HepG2 (cell line): ENCODE measurements at regions not wholly inside any gene's neighbourhood (a gene's known extent, or its start where the extent isn't known, plus 50 kb on each side); places are given as distances from the start of the nearest gene placed in this dataset.

Experiments
- ATAC-seq: fragments of 200-7000 bp; cut with Tn5 transposase; 3 replicates; pipeline ENCODE4 v1.9.1; 2020; ENCODE audit warnings: mild to moderate bottlenecking, moderate library complexity
- BruUV-seq: library from RNA; stranded (reverse); fragments of 400-500 nt; replicated peaks from 2 replicates; lab custom pipeline; 2021; lab: Mats Ljungman, UMichigan
- CTCF ChIA-PET: fragments of 300-600 bp; formaldehyde crosslinking; extraction: SDS; loops from one replicate; lab custom pipeline; 2021; ENCODE audit warnings: low total read pairs, inconsistent platforms, low intra/inter-chr PET ratio; lab: Yijun Ruan, JAX
- POLR2A ChIA-PET: fragments of 350-600 bp; sonication (Branson Sonifier 250); formaldehyde crosslinking; loops from one replicate; lab custom pipeline; 2020; ENCODE audit warnings: antibody characterized with exemption, inconsistent platforms; lab: Yijun Ruan, JAX
- DNase-seq: peaks from one replicate; pipeline ENCODE4 v3.0.0-alpha.2; 2015; ENCODE audit warnings: low spot score
- FAIRE-seq: peaks from 3 replicates; lab custom pipeline; 2011; peaks lifted over from hg19 to GRCh38; lab: Jason Lieb, UNC
- H2AFZ ChIP-seq: one replicate; pipeline ENCODE4 v1.6.1; 2011; ENCODE audit warnings: low read length, inconsistent platforms
- H3K27ac ChIP-seq: fragments of 300-600 bp; 3 replicates; pipeline ENCODE4 v1.8.0; 2011; ENCODE audit warnings: mixed run types, mild to moderate bottlenecking, mixed read lengths, low read length, inconsistent platforms; ENCODE audit not compliant: insufficient read depth; ENCODE audit errors: extremely low read length
- H3K27me3 ChIP-seq, 2 experiments: fragments of 200-600 bp in 1 of 2; 2 replicates in 1 of 2; 3 replicates in 1 of 2; pipeline versions ENCODE4 v1.6.0 to v1.8.0; 2011; ENCODE audit warnings: low read length in 2 of 2, mild to moderate bottlenecking in 2 of 2, moderate library complexity in 2 of 2, inconsistent platforms in 1 of 2; ENCODE audit not compliant: insufficient read depth in 2 of 2, control insufficient read depth in 1 of 2
- H3K36me3 ChIP-seq, 2 experiments: fragments of 200-600 bp in 1 of 2; replicated peaks in 1 of 2; 2 replicates in 1 of 2; 3 replicates in 1 of 2; pipeline versions ENCODE4 v1.5.1 to v1.8.0; 2011; ENCODE audit warnings: low read length in 2 of 2, inconsistent platforms in 1 of 2; ENCODE audit not compliant: insufficient read depth in 2 of 2, control insufficient read depth in 1 of 2
- H3K4me1 ChIP-seq: 2 replicates; pipeline ENCODE4 v1.5.1; 2012; ENCODE audit warnings: low read length, inconsistent platforms; ENCODE audit not compliant: insufficient read depth
- H3K4me2 ChIP-seq: 2 replicates; pipeline ENCODE4 v1.6.0; 2011; ENCODE audit warnings: low read depth, low read length, inconsistent platforms
- H3K4me3 ChIP-seq, 3 experiments: fragments of 200-600 bp in 1 of 3; sonication (generic), shearing (Covaris generic) in 1 of 3; replicated peaks in 1 of 3; 2 replicates each; pipeline ENCODE4 v1.5.1; 2011 to 2016; ENCODE audit warnings: low read length in 3 of 3, inconsistent platforms in 2 of 3, low read depth in 2 of 3, mild to moderate bottlenecking in 2 of 3, control low read depth in 1 of 3, mixed read lengths in 1 of 3; ENCODE audit not compliant: insufficient read depth in 1 of 3
- H3K79me2 ChIP-seq: one replicate; pipeline ENCODE4 v1.6.1; 2011; ENCODE audit warnings: low read length, inconsistent platforms; ENCODE audit not compliant: insufficient read depth
- H3K9ac ChIP-seq: 2 replicates; pipeline ENCODE4 v1.6.0; 2011; ENCODE audit warnings: mild to moderate bottlenecking, low read depth, low read length, inconsistent platforms; ENCODE audit not compliant: insufficient read depth
- H3K9me3 ChIP-seq: 2 replicates; pipeline ENCODE4 v1.5.1; 2012; ENCODE audit warnings: mild to moderate bottlenecking, low read length
- H4K20me1 ChIP-seq: 2 replicates; pipeline ENCODE4 v1.6.0; 2011; ENCODE audit warnings: inconsistent platforms, mild to moderate bottlenecking, low read length, moderate library complexity; ENCODE audit not compliant: insufficient read depth
- BCLAF1 ChIP-seq: fragments of 450-650 bp; IDR thresholded peaks from 2 replicates; pipeline ENCODE4 v1.6.1; 2017; ENCODE audit warnings: mild to moderate bottlenecking
- FOXA1 ChIP-seq, 2 experiments: fragments of 450-650 bp in 1 of 2; sonication (generic) in 1 of 2; formaldehyde crosslinking in 1 of 2; IDR thresholded peaks; 2 replicates each; pipeline versions ENCODE4 v1.4.0 to v1.6.1; 2016 to 2020; ENCODE audit warnings: missing genetic modification reagents in 1 of 2
- FOXJ3 ChIP-seq: sonication (generic); formaldehyde crosslinking; IDR thresholded peaks from 2 replicates; pipeline ENCODE4 v1.4.0; 2020; ENCODE audit warnings: missing genetic modification reagents, mild to moderate bottlenecking, borderline replicate concordance
- NR0B2 ChIP-seq: sonication (generic); formaldehyde crosslinking; IDR thresholded peaks from 2 replicates; pipeline ENCODE4 v1.4.0; 2020; ENCODE audit warnings: mild to moderate bottlenecking, missing genetic modification reagents
- SIN3A ChIP-seq: IDR thresholded peaks from 2 replicates; pipeline ENCODE4 v1.6.1; 2011; ENCODE audit warnings: low read depth, mild to moderate bottlenecking, control low read depth, low read length, borderline replicate concordance
- XBP1 ChIP-seq: sonication (generic); formaldehyde crosslinking; IDR thresholded peaks from 2 replicates; pipeline ENCODE4 v1.5.0; 2020; ENCODE audit warnings: missing genetic modification reagents
- YY1 ChIP-seq: IDR thresholded peaks from 2 replicates; pipeline ENCODE4 v1.6.1; 2011; ENCODE audit warnings: low read length, low read depth, moderate library complexity, mild to moderate bottlenecking; ENCODE audit not compliant: insufficient read depth, insufficient replicate concordance
- ZBTB33 ChIP-seq: sonication (generic); formaldehyde crosslinking; IDR thresholded peaks from 2 replicates; pipeline ENCODE4 v1.4.0; 2020; ENCODE audit warnings: missing genetic modification reagents
- ZMAT3 ChIP-seq: sonication (generic); formaldehyde crosslinking; conservative IDR thresholded peaks from 2 replicates; pipeline ENCODE4 v1.7.0; 2021; ENCODE audit warnings: missing genetic modification reagents
- ZNF138 ChIP-seq: sonication (generic); formaldehyde crosslinking; IDR thresholded peaks from 2 replicates; pipeline ENCODE4 v1.5.0; 2020; ENCODE audit warnings: mild to moderate bottlenecking, low read depth, missing genetic modification reagents
- ZNF207 ChIP-seq: fragments of 450-650 bp; IDR thresholded peaks from 2 replicates; pipeline ENCODE4 v1.6.1; 2016; ENCODE audit warnings: antibody characterized with exemption, borderline replicate concordance
- ZNF253 ChIP-seq: sonication (generic); formaldehyde crosslinking; IDR thresholded peaks from 2 replicates; pipeline ENCODE4 v1.8.0; 2022; ENCODE audit warnings: mild to moderate bottlenecking, missing genetic modification reagents, borderline replicate concordance
- ZNF335 ChIP-seq: sonication (generic); formaldehyde crosslinking; IDR thresholded peaks from 2 replicates; pipeline ENCODE4 v1.4.0; 2020; ENCODE audit warnings: missing genetic modification reagents
- ZNF510 ChIP-seq: sonication (generic); formaldehyde crosslinking; IDR thresholded peaks from 2 replicates; pipeline ENCODE4 v1.4.0; 2020; ENCODE audit warnings: low read depth, mild to moderate bottlenecking, missing genetic modification reagents
- ZNF790 ChIP-seq: sonication (generic); formaldehyde crosslinking; IDR thresholded peaks from 2 replicates; pipeline ENCODE4 v1.8.0; 2022; ENCODE audit warnings: missing genetic modification reagents, mild to moderate bottlenecking, borderline replicate concordance
- WGBS: methylation state at CpG from one replicate; pipeline ENCODE4 v1.1.6; 2017; ENCODE audit warnings: low lambda C conversion rate; 5-methylcytosine and 5-hydroxymethylcytosine counted together
- in situ Hi-C: cut with HindIII; loops from 2 replicates; pipeline ENCODE4 v1.10.0; 2017; ENCODE audit warnings: low pct_unique_long_range_greater_than_20kb; ENCODE audit not compliant: extremely low pct_ligation_motif_present
- intact Hi-C: fragments of 100-400 bp; cut with micrococcal nuclease; formaldehyde crosslinking; loops from one replicate; pipeline ENCODE4 v1.10.0; 2022; ENCODE audit not compliant: unreplicated experiment

GRCh38 chr4:97074531-97074930 lies 1068.7 kb downstream of the STPG2 start:
- no peak overlapping the region for H3K9ac ChIP-seq
- no peak overlapping the region for H3K4me2 ChIP-seq
- POLR2A ChIA-PET = no interaction called here
- CTCF ChIA-PET = no interaction called here
- no peak for FAIRE-seq
- no peak overlapping the region for H3K27ac ChIP-seq
- no peak overlapping the region for H2AFZ ChIP-seq
- BruUV-seq = no TSS peak
- H4K20me1 ChIP-seq = no peaks in the 10 kb centered on the region
- H3K9me3 ChIP-seq = peaks cover 5% of the 10 kb centered on the region; the same call in 1 of the 2 replicates
- H3K36me3 ChIP-seq = no peaks in the 10 kb centered on the region
- no peak for DNase-seq
- no peaks in the 10 kb centered on the region for H3K4me1 ChIP-seq
- intact Hi-C loops = no loop called here
- no peak for ATAC-seq
- WGBS = 0% methylated on average over 2 of the region's 2 CpGs
- H3K4me3 ChIP-seq = no peak overlapping the region
- H3K27me3 ChIP-seq = no peaks in the 10 kb centered on the region
- TF ChIP-seq YY1 = no peak
- no peak for TF ChIP-seq FOXJ3 (CRISPR knock-in tag)
- no peak for TF ChIP-seq ZMAT3 (CRISPR knock-in tag)
- TF ChIP-seq ZBTB33 (CRISPR knock-in tag) = no peak
- no peak for TF ChIP-seq FOXA1 (IDR thresholded peaks at IDR 0.05)
- no peak for TF ChIP-seq FOXA1 (CRISPR knock-in tag; IDR thresholded peaks at IDR 0.05)
- no peak for TF ChIP-seq SIN3A
- TF ChIP-seq, all 625 proteins: peak for 0
- H3K79me2 ChIP-seq = no peaks in the 10 kb centered on the region
- in situ Hi-C loops = no loop called here

- BruUV-seq = no TSS peak
- Histone ChIP-seq H3K79me2 (no peaks in the 10 kb centered on the region), H3K36me3 (no peaks in the 10 kb centered on the region), H3K27me3 (no peaks in the 10 kb centered on the region), H4K20me1 (no peaks in the 10 kb centered on the region), H3K4me3 (no peak overlapping the region), H3K4me1 (no peaks in the 10 kb centered on the region), H3K27ac (no peak overlapping the region), H3K4me2 (no peak overlapping the region), H3K9me3 (peaks cover 5% of the 10 kb centered on the region; the same call in 1 of the 2 replicates), H2AFZ (no peak overlapping the region), H3K9ac (no peak overlapping the region)
- in situ Hi-C loops = no loop called here
- no peak for FAIRE-seq
- ATAC-seq = no peak
- intact Hi-C loops = no loop called here
- POLR2A ChIA-PET = no interaction called here
- no peak for DNase-seq
- CTCF ChIA-PET = no interaction called here
- TF ChIP-seq ZNF510 = no peak
- TF ChIP-seq ZNF138 (CRISPR knock-in tag) = no peak
- no peak for TF ChIP-seq XBP1 (CRISPR knock-in tag)
- no peak for TF ChIP-seq BCLAF1
- TF ChIP-seq ZNF790 = no peak
- TF ChIP-seq ZNF207 = no peak
- TF ChIP-seq ZNF253 = no peak
- no peak for TF ChIP-seq NR0B2 (CRISPR knock-in tag)
- no peak for TF ChIP-seq ZNF335 (CRISPR knock-in tag)
These were observed 1061.3 kb downstream of the STPG2 start for GRCh38 chr4:97081951-97082350.
